ENCODE measurements at regions not wholly inside any gene's neighbourhood (a gene's known extent, or its start where the extent isn't known, plus 50 kb on each side); places are given as distances from the start of the nearest gene placed in this dataset.

GRCh38 chr1:83499998-83500397 lies 498.9 kb downstream of the TTLL7 start (continued):
- TF ChIP-seq HDAC2 (IDR thresholded peaks at IDR 0.05) (no peak), DPF2 (IDR thresholded peaks at IDR 0.05) (peak; percentile 74; the same call in 1 of the 2 replicates), TCF7 (IDR thresholded peaks at IDR 0.05; ENCODE audit: borderline replicate concordance) (no peak), SRF (IDR thresholded peaks at IDR 0.05; ENCODE audit: low read depth in 2 of 2, low read length in 2 of 2) (no peak), E4F1 (IDR thresholded peaks at IDR 0.05; ENCODE audit: borderline replicate concordance, partially characterized antibody) (no peak), SIN3A (IDR thresholded peaks at IDR 0.05; ENCODE audit: low read depth, low read length) (no peak), TARDBP (IDR thresholded peaks at IDR 0.05; ENCODE audit: borderline replicate concordance) (no peak), POLR2AphosphoS2 (IDR thresholded peaks at IDR 0.05; ENCODE audit: low read depth, low read length) (no peak), KLF5 (IDR thresholded peaks at IDR 0.05; ENCODE audit: partially characterized antibody) (no peak), TCF12 (IDR thresholded peaks at IDR 0.05; ENCODE audit: low read depth, low read length) (no peak), WRNIP1 (IDR thresholded peaks at IDR 0.05; ENCODE audit: borderline replicate concordance, low read depth, low read length) (no peak), KDM1A (IDR thresholded peaks at IDR 0.05; ENCODE audit: borderline replicate concordance) (no peak), BRCA1 (IDR thresholded peaks at IDR 0.05; ENCODE audit: low read depth, low read length) (no peak), SREBF2 (IDR thresholded peaks at IDR 0.05; ENCODE audit: low read length) (no peak), E2F4 (IDR thresholded peaks at IDR 0.05; ENCODE audit: low read depth, low read length) (no peak), CEBPZ (IDR thresholded peaks at IDR 0.05; ENCODE audit: low read depth, low read length) (no peak), ZNF207 (IDR thresholded peaks at IDR 0.05; ENCODE audit: borderline replicate concordance) (no peak), NFXL1 (IDR thresholded peaks at IDR 0.05; ENCODE audit: borderline replicate concordance) (no peak), NRF1 (conservative IDR thresholded peaks at IDR 0.05; ENCODE audit: low read depth, low read length) (no peak), SP1 (IDR thresholded peaks at IDR 0.05; ENCODE audit: low read depth, low read length) (no peak), NR2C1 (IDR thresholded peaks at IDR 0.05) (no peak), PAX8 (IDR thresholded peaks at IDR 0.05) (no peak), SMC3 (IDR thresholded peaks at IDR 0.05; ENCODE audit: borderline replicate concordance, low read length) (no peak), MEF2B (IDR thresholded peaks at IDR 0.05; ENCODE audit: partially characterized antibody, poor library complexity, severe bottlenecking) (no peak), IKZF1 (conservative IDR thresholded peaks at IDR 0.05) (peak; percentile 78), EP300 (IDR thresholded peaks at IDR 0.05; ENCODE audit: borderline replicate concordance in 1 of 2, control insufficient read depth in 1 of 2, low read depth in 2 of 2, low read length in 2 of 2) (peak; percentile 43 to 75; a peak in 3 of 4 replicates), ZSCAN29 (IDR thresholded peaks at IDR 0.05) (no peak)
